Anterior cingulate cortex (tissue), 58 donors: ENCODE measurements at regions not wholly inside any gene's neighbourhood (a gene's known extent, or its start where the extent isn't known, plus 50 kb on each side); places are given as distances from the start of the nearest gene placed in this dataset.
"Not testable (repeated sequence)": the region's sequence is repeated elsewhere in the genome, so short reads cannot be mapped to it uniquely, and the experiment has no call there.

Experiments used
- DNase-seq, 58 donors: peaks; one replicate each; lab custom pipeline; 2025; lab: John Stamatoyannopoulos, UW

DNA sequence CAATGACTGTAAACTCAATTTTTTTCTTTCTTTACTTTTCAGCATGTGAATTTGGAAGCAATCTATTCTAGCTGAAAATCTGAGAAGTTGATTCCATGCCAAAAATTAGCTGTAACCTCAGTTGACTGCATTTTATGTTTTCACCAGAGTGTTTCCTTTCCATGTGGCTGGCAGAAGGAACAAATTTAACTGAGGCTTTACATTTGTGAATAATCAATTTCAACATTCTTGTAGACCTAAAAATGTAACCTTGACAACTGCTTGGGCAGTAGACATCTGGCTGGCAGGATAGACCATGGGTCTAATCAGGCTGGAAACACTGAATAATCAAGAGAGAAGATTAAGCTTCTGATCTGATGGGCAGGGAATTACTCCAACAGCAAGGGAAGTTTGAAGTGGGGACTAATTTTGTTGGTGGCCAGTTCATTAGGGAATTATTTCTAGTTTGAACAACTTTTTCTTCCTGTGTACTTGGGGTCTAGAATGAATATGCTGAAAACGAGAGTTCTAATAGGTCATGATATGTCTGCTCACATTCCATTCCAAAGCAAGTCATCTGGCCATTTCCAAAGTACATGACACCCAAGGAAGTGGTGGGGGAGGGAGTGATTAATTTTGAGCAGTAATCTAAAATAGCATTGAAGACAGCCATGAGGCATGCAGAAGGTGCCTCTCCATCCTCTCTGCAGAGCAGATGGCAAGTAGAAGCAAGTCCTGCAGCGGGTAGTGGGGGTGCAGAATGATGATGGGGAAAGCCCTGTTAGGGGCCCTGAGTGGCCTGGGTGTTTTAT is 68.2 kb downstream of the ATP23 start:
- no peak for DNase-seq

DNA sequence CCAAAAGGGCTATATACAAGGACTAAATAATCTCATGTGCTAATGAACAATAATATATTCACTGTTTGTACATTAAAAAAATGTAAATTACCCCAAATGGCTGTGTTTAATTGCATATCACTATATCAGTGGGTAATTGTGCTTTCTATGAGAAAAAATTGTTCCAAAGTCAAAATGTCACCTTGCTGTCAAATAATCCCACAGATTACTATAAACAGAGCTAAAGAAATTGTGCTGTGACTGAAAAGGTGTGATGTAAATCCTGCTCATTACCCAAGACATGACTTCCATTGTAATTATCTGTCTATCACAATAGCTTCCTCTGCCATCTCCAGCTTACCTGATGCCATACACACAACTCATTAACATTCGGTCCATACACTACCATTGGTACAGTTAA is 70.3 kb downstream of the ATP23 start:
- no peak for DNase-seq

DNA sequence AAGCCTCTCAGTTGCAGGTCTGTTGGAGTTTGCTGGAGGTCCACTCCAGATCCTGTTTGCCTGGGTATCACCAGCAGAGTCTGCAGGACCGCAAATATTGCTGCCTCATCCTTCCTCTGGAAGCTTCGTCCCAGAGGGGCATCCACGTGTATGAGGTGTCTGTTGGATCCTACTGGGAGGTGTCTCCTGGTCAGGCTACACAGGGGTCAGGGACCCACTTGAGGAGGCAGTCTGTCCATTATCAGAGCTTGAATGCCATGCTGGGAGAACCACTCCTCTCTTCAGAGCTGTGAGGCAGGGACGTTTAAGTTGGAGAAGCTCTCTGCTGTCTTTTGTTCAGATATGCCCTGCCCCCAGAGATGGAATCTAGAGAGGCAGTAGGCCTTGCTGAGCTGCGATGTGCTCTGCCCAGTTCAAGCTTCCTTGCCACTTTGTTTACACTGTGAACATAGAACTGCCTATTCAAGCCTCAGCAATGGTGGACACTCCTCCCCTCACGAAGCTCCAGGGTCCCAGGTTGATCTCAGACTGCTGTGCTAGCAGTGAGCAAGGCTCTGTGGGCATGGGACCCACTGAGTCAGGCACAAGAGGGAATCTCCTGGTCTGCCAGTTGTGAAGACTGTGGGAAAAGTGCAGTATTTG is 81.1 kb downstream of the ATP23 start:
- not testable (repeated sequence) for DNase-seq

DNA sequence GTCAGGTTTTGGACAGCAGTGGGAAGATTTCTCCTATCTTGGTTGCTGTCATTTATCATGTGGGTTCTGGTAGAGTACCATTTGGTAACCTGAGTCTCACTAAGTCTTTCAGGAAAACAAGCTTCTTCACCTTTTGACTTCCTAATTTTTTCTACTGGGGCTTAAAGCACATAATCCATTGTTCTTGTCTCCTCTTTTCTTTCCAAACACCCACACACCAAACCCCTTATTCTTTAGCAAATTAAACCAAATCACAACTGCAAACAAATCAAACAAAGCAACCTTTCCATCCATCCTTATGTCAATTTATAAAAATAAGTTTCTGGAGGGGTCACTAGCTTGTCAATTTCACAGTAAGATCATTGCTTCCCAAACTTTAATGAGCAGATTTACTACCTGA is 84.1 kb downstream of the ATP23 start:
- DNase-seq, result no peak

DNA sequence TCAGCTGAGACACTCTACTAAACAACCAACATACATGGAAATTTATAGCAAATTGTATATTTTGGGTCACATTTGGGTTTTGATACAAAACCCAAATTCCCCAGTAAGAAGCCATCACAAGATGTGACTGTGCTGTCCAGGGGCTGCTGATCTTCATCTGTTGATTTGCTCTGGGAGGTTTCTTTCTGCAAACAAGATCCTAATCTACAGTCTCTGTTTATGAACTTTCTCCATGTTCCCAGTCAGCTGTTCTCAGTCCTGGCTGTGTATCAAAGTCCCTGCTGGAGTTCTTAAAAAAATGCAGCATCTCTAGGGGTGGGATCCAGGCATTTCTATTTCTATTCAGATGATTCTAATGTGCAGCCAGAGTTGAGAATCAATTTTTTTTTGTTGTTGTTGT is 85.1 kb downstream of the ATP23 start:
- DNase-seq, result no peak

DNA sequence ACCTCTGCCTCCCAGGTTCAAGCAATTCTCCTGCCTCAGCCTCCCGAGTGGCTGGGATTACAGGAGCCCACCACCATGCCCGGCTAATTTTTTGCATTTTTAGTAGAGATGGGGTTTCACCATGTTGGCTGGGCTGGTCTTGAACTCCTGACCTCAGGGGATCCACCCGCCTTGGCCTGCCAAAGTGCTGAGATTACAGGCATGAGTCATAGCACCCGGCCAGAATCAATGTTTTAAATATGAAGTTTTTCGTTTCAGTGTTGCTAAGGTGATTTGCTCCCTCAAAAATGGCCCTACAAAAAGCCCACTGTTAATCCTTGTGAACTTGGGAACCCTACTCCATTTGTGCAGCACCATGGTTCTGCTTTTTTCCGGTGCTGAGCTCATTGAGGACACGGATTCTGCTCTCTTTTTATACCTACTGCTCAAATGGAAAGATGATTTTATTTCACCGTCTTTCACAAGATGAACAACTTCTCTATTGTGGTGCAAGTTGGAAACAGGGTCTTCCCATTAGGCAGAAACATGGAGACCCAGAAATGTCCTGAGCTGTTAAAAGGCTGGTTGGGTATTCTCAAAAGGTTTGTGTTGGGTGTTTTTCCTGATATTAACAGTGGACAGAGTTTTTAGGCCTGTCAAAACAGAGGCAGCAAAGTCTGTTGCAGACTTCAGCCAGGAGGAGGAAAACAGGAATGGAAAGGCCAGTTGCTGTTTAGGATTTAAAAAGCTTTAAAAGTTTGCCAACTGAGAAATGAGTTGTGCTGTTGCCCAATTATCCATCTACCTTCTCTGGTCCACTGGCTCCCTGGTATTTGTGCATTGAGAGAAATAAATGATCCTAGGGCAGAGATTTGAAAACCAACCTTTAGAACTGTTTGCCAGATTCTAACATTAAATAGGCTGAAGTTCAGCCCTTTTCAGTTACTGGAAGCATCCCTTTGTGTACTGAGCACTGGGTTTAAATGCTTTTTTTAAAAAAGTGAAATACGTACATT is 85.8 kb downstream of the ATP23 start:
- DNase-seq, result peak in 2 of 58 donors; percentile 2 to 3

DNA sequence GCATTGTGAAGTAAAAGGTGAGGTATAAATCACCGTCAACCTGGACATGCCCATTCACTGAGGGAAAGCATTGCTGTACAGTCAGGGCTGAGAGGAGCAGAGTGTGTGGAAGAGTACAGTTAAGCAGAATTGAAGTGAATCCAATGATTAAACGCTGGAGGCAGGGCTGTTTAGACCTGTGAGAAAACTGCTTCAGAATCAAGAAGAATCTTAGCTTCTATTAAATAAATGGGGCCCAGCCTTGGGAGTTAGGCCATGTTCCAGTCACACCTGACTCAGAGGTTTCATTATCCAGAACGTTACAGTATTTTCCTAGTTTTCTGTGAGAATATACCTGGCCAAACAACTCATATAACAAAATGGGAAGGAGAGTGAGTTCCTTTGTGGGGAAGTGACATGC is 86.9 kb downstream of the ATP23 start:
- no peak for DNase-seq

DNA sequence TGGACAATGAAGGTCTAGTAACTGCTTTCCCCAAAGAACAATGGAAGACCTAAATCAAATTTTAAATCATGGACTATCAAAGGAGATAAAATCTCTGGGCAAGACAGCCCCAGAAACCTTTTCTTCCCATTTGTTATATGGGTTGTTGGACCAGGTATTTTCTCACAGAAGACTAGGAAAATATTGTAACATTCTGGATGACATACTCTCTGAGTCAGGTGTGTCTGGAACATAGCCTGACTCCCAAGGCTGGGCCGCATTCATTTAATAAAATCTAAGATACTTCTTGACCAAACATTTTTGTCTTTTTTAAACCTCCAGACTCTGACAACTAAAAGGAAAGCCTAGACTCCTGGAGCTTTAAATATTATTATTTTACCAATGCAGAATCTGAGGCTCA is 87.9 kb downstream of the ATP23 start:
- no peak for DNase-seq

DNA sequence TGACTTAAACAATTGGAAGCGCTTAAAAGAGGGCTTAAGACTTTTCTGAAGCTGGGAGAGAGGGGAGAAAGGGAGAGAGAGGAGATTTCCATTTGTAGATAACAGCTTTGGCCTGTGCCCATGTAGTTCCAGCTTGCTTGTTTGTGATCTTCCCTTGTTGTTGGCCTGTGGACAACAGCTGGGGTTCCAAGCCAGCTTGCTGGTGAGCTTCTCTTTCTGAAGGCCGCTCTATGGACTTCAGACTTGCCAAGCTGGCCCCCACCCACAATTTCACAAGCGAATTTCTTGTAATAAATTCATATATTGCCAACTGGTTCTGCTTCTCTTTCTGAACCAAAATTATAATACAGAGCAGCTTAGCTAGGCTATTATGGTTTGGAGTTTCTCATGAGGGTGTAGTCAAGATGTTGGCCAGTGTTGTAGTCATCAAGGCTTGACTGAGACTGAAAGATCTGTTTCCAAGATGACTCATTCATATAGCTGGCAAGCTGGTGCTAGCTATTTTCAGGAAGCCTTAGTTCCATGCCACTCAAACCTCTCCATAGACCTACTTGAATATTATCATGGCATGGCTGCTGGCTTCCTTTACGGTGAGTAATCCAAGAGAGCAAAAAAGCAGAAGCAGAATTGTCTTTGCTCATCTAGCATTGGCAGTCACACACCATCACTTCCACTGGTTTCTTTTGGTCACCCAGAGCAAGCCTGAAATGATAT is 89.4 kb downstream of the ATP23 start:
- no peak for DNase-seq

DNA sequence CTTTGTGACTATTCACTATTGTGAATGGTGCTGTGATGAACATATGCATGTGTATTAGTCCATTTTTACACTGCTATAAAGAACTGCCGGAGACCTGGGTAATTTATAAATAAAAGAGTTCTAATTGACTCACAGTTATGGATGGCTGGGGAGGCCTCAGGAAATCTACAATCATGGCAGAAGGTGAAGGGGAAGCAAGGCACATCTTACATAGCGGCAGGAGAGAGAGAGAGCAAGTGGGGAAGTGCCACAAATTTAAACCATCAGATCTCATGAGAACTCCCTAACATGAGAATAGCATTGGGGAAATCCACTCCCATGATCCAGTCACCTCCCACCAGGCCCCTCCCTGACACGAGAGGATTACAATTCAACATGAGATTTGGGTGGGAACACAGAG is 90.8 kb downstream of the ATP23 start:
- no peak for DNase-seq

DNA sequence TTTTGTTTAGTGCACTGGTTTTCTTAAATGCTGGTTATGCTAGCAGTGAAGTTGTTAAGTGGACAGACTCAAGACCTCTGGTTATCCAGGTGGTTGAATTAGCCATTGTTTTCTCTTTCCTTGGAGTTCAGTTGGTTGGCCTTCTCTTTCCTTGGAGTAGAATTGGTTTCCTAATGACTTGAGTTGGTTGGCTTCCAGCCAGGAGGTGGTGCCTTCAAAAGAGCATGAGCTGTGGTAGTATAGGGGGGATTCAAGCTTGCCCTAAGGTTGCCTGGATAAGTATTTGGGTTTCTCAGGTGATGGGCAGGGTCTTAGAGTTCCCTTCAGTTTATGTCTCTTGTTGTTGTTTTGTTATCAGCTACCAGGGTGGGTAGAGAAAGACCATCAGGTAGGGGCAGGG is 92.5 kb downstream of the ATP23 start:
- DNase-seq, result no peak

DNA sequence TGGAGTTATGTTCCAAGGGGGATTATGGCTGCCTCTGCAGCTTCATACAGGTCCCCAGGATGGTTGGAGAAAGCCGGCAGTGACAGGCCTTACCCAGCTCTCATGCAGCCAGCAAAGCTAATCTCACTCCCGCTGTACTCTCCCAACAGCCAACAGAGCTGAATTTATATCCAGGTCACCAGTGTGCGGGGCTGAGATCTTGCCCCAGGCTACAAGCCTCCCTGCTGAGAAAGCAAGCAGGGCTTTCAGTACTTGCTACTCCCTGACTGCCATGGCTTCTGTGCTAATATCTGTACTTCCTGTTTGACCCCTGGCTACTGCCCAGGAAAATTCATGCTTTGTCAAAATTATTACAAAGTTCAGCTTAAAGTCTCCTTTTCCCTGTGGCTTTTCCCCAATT is 92.9 kb downstream of the ATP23 start:
- no peak for DNase-seq

DNA sequence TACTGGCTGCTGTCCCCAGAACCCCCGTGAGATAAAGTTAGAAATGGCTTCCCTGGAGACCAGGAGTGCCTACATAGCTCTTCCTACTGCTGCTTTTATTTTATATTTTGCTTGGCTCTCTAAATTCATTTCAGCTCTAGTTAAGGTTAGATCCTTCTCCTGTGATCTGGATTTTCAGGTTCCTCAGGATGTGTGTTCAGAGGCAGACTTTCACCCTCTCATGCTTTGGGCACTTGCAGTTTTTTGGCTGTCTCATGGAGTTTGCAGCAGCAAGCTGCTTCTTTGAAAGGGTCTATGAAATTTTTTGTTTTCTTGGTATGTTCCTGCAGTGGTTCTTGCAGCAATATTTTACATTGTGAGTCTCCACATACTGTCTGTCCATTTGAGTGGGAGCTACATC is 93.3 kb downstream of the ATP23 start:
- DNase-seq, result no peak

DNA sequence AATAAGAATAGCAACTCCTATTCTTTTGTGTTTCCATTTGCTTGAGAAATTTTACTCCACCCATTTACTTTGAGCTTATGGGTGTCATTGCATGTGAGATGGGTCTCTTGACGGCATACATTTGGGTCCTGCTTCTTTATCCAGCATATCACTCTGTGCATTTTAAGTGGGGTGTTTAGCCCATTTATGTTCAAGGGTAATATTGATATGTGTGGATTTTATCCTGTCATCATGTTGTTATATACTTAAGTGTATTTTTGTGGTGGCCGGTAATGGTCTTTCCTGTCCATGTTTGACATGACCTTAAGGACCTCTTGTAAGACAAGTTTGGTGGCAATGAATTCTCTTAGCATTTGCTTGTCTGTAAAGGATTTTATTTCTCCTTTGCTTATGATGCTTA is 100.1 kb downstream of the ATP23 start:
- DNase-seq, result no peak

DNA sequence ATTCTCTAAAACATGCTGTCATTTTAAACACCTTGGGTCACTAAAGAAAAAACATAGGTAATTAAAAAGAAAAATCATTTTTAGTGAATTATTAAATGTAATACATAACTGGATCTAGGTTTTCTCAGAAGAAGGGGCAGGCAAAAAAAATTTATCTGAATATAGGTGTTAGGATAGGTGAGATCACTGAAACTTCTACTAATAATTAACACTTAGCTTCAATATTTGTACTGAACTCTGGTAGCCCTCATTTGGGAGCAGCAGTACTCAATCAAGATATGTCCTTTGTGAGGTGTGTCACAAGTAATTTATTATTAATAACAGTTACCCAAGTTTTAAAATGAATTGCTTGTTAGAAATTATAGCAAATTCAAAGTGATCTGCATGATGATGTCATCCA is 103.6 kb downstream of the ATP23 start:
- no peak for DNase-seq

DNA sequence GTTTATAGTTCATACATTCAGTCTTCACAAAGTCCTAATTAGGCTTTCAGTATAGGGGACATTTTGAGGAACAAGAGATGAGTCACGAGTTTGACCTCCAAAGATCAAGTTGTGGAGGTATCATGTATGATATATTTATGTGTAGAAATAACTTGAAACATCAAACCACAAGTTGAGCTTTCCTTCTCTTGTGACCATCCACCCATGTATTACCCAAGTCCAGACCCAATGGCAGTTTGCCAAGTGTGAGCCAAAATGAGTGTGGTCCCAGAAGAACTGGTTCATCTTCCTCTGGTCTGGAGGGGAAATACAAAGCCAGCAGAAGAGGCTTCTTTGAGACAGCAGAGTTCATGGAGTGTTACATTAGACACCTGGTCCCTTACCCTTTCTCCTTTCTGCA is 104.9 kb downstream of the ATP23 start:
- DNase-seq, result no peak

DNA sequence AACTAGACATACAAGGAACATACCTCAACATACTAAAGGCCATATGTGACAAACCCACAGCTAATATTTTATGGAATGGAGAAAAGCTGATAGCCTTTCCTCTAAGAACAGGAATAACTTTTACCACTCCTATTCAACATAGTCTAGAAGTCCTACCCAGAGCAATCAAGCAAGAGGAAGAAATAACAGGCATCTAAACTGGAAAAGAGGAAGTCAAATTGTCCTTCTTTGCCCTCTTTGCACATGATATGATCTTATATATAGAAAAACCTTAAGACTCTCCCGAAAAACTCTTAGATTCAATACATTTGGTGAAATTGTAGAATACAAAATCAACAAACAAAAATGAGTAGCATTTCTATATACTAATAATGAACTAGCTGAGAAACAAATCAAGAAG is 110.0 kb downstream of the ATP23 start:
- DNase-seq, result no peak

DNA sequence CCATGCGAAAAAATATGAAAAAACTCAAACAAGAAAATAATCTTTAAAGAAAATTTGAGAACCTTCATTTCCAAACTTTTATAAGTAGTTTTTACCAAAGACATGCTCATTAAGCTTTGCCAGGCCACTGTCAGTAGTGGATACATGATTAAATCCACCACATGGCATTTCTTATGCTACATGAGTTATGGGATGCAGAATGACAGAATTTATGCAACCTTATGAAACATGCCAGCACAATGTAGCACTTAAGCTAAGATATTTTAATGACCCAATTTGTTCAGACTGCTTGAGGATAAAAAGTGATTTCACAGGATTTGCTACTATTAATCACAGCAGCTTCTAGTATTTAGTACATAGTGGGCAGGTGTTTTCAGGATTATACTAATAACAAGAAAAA is 123.3 kb downstream of the ATP23 start:
- DNase-seq, result no peak

DNA sequence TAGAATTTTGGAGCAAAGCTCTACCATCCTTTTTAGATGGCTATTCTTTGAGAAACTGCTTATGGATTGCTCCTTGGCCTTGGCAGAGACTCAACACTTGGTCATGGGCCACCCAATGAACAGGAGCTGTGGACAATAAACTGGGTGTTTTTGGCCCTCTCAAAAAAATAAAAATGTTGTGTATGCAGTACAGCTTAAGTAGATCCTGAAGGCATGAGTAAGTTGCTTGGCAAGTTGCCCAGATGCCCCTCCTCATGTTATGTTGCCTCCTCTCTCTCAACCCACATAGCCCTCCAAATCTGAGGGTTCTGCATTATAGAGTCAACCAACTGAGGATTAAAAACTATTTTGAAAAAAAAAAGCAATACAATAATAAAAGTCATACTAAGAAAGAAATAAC is 124.9 kb downstream of the ATP23 start:
- peak in 1 of 58 donors; percentile 4 for DNase-seq

DNA sequence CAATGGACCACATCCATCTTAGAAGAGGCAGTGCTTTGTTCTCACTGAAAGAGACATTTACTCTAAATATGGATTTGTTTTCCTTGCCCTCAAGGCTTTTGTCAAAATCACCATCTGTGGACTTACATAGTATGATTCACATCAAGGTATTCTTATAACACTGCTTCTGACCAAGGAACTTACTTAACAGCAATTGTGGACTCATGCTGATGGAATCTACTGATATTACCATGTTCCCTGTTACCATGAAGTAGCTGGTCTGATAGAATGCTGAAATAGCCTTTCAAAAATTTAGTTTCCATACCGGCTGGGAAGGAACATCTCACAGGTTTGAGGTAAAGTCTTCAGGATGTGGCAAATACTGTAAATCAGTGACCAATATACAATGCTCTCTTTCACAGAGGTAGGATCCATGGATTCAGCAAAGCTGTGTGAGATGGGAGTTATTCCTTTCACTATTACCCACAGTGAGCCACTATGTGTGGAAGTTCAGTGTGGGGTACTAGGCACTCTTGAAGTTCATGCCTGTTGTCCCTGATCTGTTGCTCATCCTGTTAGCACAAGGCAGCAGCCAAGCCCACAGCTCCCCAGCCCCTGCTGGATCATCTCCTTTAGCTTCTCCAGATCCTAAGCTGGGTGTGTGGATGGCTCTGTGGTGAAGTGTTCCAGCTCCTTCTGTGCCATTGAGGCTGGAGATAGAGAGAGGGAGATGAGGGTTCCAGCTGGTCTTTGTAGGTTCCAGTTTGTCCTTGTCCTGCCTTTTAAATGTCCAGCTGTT is 126.4 kb downstream of the ATP23 start:
- DNase-seq, result no peak
